Uterus (tissue), 2 donors: ENCODE measurements at regions not wholly inside any gene's neighbourhood (a gene's known extent, or its start where the extent isn't known, plus 50 kb on each side); places are given as distances from the start of the nearest gene placed in this dataset.

Experiments
- CTCF ChIP-seq, 4 experiments: fragments of 200-600 bp in 2 of 4; fragments of 450-650 bp in 2 of 4; sonication (generic) in 2 of 4; IDR thresholded peaks; one replicate each; pipeline ENCODE4 v1.5.1; 2016 to 2019; ENCODE audit warnings: antibody characterized with exemption in 4 of 4, mild to moderate bottlenecking in 2 of 4, moderate library complexity in 1 of 4
- POLR2A ChIP-seq, 2 donors: fragments of 450-650 bp; IDR thresholded peaks; one replicate each; pipeline ENCODE4 v1.6.1; 2016; ENCODE audit warnings: antibody characterized with exemption in 2 of 2, mild to moderate bottlenecking in 1 of 2, moderate library complexity in 1 of 2

GRCh38 chr9:100884518-100884917 lies 144.0 kb upstream of the PLPPR1 start:
- TF ChIP-seq CTCF (IDR thresholded peaks at IDR 0.05) (no peak), POLR2A (IDR thresholded peaks at IDR 0.05) (no peak)
